HG02759 (cell line): ENCODE measurements at regions not wholly inside any gene's neighbourhood (a gene's known extent, or its start where the extent isn't known, plus 50 kb on each side); places are given as distances from the start of the nearest gene placed in this dataset.
"Not testable (repeated sequence)": the region's sequence is repeated elsewhere in the genome, so short reads cannot be mapped to it uniquely, and the experiment has no call there.

Experiments used
- ATAC-seq: cut with Tn5 transposase; IDR thresholded peaks from one replicate; pipeline ENCODE4 v1.9.1; 2021; ENCODE audit warnings: mild to moderate bottlenecking, moderate library complexity; ENCODE audit not compliant: unreplicated experiment

DNA sequence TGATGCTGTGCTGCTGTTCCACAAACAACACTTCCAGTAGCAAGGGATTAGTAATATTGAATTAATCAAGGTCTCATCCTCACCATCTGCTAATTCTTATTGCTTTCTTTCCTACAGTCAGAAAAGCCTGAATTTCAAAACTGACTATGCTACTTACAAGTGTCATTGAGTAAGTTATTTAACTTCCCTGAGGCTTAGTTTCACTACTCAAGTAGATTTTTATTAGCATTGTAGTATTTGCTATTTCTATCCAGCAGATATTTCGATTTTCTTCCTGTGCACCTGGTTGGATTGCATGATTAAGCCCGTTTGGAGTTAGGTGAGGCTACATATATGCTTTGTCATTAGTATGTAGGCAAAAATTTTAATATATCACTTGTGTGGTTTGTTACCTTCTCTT lies 591.5 kb downstream of the TRHDE start:
- ATAC-seq, result no peak

- no peak for ATAC-seq
Measured at GRCh38 chr12:72865921-72866320, 593.8 kb downstream of the TRHDE start.

DNA sequence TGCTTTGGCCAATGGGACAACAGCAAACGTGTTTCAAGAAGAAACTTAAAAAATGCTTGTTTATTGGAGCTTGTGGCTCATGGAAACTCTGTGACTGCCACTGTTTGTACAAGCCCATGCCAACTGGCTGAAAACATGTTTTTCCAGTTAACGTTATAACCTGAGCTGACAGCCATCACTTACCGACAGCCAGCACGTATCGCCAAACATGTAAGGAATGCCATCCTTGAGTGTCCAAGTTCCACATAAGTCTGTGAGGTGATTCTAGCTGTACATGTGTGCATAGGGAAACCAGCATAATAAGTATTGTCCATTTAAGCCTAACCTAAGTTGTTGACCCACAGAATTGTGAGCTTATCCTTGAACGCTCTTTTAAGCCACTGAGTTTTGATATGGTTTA lies 596.9 kb downstream of the TRHDE start:
- ATAC-seq, result no peak

DNA sequence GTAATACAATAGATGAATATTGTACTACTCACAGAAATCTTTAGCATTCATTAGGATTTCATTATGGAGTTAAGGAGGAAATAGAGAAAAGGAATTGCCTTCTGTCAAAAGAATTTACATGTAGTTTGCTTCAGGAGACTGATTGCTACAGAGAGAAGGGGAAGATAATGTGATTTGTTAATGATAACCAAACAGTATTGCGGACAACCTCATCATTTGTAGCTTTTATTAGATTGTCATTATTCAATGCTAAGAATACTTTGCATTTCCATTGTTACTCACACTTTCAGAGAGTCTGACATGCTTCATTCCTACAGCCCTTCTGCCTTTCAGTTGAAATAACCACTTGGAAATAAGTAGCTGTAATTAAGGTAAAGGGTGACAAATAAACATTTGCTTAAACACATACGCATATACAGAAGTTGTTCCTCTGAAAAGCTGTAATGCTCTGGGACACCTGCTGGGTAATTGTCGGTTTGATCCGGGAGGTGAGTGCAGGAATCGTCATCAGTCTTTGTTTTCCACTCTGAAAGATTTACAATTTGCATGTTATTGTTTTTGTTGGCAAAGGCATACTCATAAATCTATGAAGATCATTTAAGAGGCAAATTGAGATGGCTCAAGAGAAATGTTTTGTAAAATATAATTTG lies 600.2 kb downstream of the TRHDE start:
- no peak for ATAC-seq

DNA sequence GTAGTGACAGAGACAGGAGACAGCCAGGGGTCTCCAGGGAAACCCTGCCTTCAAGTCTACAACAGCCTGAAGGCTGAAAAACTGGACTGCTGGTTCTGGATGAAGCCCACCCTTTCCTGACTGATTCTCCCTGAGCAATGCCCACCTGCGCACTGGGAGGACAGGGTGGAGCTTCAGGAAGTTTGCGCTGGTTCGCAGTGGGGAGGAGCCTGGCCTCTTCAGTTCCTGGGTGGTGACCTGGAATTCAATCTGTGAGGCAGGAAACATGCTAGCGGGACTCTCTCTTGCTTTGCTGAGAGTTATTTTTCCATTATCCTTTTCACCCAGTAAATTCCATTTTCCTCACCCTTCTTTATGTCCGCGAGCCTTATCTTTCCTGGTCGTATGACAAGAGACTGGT lies 600.8 kb downstream of the TRHDE start:
- ATAC-seq, result no peak

DNA sequence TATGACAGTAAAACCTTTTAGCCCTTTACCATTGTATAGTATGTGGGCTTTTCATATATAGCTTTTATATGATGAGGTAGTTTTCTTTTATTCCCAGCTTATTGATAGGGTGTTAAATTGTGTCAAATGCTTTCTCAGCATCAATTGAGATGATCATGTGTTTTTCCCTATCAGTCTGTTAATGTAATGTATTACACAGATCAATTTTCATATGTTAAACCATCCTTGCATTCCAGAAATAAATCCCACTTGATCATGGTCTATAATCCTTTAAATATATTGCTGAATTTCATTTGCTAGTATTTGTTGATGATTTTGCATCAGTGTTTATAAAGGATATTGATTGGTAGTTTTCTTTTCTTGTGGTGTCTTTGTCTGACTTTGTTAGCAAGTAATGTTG lies 603.9 kb downstream of the TRHDE start:
- ATAC-seq, result no peak

DNA sequence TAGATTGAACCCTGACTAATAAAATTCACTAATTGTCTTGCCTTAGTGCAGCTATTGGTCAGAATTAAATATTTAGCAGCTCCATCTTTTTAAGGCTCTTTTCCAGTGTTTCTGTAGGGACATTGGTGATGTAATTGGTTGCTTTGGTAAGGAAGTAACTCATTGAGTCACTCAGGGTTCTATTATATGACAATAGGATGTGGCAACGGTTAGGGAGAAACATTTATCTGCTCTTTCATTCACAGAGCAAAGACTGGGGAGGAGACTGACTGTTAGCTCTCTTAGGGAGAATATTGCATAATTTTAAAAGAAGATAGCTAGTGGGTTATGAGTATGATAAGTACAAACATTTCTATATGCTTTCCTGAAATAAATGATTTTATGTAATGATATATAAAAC lies 616.5 kb downstream of the TRHDE start:
- no peak for ATAC-seq

DNA sequence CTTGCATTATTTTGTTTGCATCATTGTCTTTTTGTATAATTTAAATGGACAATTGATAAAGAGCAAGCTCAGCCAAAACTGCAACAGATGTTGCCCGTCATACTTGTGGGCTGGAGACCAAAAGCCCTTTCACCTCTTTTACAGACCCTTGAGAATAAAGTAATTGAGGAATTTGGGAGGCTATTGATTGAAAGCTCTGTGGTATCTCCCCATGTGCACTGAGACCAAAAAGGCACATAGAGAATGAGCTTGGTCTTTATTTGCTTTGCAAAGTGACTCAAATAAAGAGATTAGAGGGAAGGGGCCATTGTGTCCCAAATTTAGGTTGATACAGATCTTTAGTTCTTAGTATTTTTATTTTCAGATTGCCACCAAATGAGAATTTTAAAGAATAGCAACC lies 617.6 kb downstream of the TRHDE start:
- no peak for ATAC-seq

DNA sequence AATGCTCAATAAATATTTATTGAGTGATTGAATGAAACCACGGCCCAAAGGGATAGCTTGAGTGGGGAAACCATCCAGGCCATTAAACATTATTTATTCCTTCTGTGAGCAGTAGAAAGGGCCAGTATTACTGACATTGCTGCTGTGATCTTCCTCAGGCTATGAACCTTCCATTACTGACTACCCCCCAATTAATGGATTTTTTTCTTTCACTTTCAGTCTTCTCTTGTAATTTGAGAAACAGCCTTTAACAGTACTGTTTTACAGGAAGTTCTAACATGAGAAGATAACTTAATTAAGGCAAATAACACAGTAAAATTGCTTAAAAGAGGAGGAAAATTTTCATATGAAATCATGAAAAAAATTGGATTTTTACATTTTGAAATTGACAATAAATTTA lies 629.5 kb downstream of the TRHDE start:
- no peak for ATAC-seq

DNA sequence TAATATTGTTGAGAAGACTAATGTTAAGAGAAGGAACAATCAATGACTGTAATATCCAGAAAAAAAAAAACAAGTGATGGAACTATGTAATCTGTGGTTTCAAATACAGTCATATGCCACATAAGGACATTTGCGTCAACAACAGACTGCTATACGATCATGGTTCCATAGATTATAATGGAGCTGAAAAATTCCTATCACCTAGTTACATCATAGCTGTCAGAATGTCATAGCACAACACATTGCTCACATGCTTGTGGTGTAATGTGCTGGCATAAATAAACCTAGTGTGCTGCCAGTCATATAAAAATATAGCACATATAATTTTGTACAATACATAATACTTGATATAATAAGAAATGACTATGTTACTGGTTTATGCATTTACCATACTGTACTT lies 653.5 kb downstream of the TRHDE start:
- ATAC-seq, result no peak

DNA sequence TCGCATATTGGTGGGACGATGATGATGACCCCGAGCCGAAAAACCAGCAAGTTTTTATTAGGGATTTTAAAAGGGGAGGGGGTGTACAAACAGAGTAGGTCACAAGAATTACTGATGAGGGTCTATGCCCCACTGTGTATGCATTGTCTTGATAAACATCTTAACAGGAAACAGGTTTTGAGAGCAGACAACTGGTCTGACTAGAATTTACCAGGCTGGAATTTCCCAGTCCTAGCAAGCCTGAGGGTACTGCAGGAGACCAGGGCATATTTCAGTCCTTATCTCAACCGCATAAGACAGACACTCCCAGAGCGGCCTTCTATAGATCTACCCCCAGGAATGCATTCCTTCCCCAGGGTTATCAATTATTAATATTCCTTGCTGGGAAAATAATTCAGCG lies 659.7 kb downstream of the TRHDE start:
- not testable (repeated sequence) for ATAC-seq

- ATAC-seq, result no peak
Measured at GRCh38 chr12:72937486-72937885, 665.3 kb downstream of the TRHDE start.

GRCh38 chr12:72957454-72957853 lies 685.3 kb downstream of the TRHDE start:
- ATAC-seq, result no peak

DNA sequence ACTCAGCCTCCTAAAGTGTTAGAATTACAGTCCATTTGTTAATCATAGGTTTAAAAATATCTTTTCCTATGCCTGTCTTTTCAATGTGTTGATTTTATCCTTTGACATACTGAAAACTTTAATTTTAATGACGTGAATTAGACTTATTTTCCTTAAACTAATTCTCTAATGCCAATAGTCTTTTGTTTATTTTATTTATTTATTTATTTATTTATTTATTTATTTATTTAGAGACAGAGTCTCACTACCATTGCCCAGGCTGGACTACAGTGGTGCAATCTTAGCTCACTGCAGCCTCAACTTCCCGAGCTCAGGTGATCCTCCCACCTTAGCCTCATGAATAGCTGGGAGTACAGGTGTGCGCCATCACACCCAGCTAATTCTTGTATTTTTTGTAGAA lies 694.5 kb downstream of the TRHDE start:
- no peak for ATAC-seq

DNA sequence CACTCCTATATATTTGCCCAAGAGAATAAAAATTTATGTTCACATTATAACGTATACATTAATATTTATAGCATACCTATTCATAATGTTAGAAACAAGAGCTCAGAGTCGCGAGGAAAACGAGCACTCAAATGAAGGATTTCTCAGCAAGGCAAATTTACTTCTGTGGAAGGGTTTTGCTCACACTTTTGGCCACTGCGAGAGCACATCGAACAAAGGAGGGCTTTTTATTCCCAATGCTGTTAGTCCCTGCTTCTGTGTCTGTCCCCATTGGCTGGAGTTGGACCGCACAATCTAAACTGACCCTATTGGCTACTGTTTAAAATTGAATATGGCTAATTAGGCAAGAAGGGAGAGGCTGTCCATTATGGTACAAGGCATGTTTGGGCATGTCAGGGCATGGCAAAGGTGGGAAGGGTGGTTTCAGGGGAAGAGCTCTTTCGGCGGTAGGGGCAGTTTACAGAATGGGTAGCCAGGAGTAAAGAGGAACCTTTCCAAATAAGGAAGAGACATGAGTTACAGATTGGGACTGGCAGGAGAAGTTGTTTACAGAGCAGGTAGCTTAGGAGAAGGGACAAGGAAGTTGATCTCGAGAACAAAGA lies 702.9 kb downstream of the TRHDE start:
- ATAC-seq, result no peak

GRCh38 chr12:72978999-72979398 lies 706.8 kb downstream of the TRHDE start:
- ATAC-seq, result no peak

DNA sequence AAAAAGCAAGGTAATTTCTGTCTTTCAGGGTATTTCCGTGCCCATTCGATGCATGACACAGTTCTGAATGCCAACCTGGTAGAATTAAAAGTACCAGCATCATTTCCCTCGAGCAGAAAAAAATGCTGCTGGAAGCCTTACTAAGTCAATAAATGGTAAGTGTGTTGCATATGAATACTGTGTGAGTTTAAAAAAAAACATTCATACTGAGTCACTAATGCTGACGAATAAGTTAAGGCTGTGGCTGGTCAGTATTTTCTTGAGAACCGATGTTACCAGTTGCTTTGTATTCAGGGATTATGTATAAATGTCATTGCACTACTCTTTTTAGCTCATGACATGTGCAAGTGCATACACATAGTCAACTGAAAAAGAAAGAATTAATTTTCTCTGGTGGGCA lies 710.2 kb downstream of the TRHDE start:
- no peak for ATAC-seq

- ATAC-seq, result no peak
Measured at GRCh38 chr12:72986963-72987362, 714.8 kb downstream of the TRHDE start.

GRCh38 chr12:72989458-72989947 lies 717.3 kb downstream of the TRHDE start:
- no peak for ATAC-seq

- not testable (repeated sequence) for ATAC-seq
Measured at GRCh38 chr12:72995029-72995428, 722.9 kb downstream of the TRHDE start.

DNA sequence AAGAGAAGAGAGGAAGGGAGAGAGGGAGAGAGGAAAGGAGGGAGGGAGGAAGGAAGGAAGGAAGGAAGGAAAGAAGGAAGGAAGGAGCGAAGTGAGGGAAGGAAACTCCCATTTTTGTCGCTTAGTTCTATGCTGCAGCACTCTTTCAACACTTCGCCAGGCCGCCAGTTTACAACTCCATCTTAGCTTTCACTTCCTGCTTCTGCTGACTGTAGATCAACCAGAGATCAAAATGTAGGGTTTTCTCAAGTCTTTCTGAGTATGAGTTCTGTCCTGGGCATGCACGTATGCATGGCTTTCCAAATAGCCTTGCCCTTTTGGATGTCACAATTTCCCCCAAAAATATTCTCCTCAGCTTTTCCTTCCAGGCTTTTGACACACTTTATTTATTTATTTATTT lies 723.4 kb downstream of the TRHDE start:
- ATAC-seq, result no peak

DNA sequence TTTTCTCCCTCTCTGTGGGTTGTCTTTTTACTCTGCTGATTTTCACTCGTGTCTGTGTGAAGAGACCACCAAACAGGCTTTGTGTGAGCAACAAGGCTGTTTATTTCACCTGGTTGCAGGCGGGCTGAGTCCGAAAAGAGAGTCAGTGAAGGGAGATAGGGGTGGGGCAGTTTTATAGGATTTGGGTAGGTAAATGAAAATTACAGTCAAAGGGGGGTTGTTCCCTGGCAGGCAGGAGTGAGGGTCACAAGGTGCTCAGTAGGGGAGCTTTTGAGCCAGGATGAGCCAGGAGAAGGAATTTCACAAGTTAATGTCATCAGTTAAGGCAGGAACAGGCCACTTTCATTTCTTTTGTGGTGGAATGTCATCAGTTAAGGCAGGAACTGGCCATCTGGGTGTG lies 729.6 kb downstream of the TRHDE start:
- not testable (repeated sequence) for ATAC-seq

DNA sequence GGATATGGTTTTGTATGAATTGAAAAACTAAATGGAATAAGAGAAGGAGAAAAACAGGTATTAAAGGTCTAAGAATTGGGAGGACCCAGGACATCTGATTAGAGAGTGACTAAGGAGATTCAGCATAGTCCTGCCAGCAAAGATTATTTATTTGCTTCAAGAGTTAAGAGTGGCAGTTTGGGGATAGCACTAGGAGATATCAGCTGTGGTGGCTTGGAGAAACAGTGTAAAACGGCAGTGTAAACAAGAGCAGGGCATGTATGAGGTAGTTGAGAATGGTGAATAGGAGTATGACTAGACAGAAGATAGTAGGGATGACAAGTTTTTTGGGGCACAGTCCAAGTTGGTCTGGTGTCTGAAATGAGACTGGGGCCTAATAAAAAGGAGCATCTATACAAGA lies 730.3 kb downstream of the TRHDE start:
- not testable (repeated sequence) for ATAC-seq
